ENCODE measurements at regions not wholly inside any gene's neighbourhood (a gene's known extent, or its start where the extent isn't known, plus 50 kb on each side); places are given as distances from the start of the nearest gene placed in this dataset.

- Histone ChIP-seq H3K36me3 (ENCODE audit: insufficient read depth, low read length) (no peaks in the 10 kb centered on the region), H2AFZ (ENCODE audit: low read depth, low read length) (no peak overlapping the region), H3K9me3 (ENCODE audit: low read length) (no peaks in the 10 kb centered on the region), H3K9ac (ENCODE audit: low read length) (no peak overlapping the region), H3K4me3 (ENCODE audit: low read length) (no peak overlapping the region), H3K9me2 (ENCODE audit: insufficient read depth, low read length) (no peaks in the 10 kb centered on the region), H3K27ac (ENCODE audit: low read length) (no peak overlapping the region), H4K20me1 (ENCODE audit: insufficient read depth) (no peaks in the 10 kb centered on the region), H3F3A (ENCODE audit: insufficient read depth, low read length, poor library complexity, severe bottlenecking) (no peaks in the 10 kb centered on the region), H3K4me2 (ENCODE audit: low read length) (no peak overlapping the region), H3K79me2 (replicated peaks; ENCODE audit: insufficient read depth, low read length) (no peaks in the 10 kb centered on the region), H3K27me3 (ENCODE audit: insufficient read depth, low read depth, low read length) (no peaks in the 10 kb centered on the region)
- TF ChIP-seq EP300 (conservative IDR thresholded peaks at IDR 0.05; ENCODE audit: poor library complexity, severe bottlenecking) (no peak), EZH2 (IDR thresholded peaks at IDR 0.05; ENCODE audit: borderline replicate concordance, insufficient read depth, low read length, poor library complexity, severe bottlenecking) (no peak)
- TF ChIP-seq, protein P1, sequence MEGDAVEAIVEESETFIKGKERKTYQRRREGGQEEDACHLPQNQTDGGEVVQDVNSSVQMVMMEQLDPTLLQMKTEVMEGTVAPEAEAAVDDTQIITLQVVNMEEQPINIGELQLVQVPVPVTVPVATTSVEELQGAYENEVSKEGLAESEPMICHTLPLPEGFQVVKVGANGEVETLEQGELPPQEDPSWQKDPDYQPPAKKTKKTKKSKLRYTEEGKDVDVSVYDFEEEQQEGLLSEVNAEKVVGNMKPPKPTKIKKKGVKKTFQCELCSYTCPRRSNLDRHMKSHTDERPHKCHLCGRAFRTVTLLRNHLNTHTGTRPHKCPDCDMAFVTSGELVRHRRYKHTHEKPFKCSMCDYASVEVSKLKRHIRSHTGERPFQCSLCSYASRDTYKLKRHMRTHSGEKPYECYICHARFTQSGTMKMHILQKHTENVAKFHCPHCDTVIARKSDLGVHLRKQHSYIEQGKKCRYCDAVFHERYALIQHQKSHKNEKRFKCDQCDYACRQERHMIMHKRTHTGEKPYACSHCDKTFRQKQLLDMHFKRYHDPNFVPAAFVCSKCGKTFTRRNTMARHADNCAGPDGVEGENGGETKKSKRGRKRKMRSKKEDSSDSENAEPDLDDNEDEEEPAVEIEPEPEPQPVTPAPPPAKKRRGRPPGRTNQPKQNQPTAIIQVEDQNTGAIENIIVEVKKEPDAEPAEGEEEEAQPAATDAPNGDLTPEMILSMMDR (IDR thresholded peaks at IDR 0.05; ENCODE audit: poor library complexity, severe bottlenecking) = no peak
- TF ChIP-seq, protein P2, sequence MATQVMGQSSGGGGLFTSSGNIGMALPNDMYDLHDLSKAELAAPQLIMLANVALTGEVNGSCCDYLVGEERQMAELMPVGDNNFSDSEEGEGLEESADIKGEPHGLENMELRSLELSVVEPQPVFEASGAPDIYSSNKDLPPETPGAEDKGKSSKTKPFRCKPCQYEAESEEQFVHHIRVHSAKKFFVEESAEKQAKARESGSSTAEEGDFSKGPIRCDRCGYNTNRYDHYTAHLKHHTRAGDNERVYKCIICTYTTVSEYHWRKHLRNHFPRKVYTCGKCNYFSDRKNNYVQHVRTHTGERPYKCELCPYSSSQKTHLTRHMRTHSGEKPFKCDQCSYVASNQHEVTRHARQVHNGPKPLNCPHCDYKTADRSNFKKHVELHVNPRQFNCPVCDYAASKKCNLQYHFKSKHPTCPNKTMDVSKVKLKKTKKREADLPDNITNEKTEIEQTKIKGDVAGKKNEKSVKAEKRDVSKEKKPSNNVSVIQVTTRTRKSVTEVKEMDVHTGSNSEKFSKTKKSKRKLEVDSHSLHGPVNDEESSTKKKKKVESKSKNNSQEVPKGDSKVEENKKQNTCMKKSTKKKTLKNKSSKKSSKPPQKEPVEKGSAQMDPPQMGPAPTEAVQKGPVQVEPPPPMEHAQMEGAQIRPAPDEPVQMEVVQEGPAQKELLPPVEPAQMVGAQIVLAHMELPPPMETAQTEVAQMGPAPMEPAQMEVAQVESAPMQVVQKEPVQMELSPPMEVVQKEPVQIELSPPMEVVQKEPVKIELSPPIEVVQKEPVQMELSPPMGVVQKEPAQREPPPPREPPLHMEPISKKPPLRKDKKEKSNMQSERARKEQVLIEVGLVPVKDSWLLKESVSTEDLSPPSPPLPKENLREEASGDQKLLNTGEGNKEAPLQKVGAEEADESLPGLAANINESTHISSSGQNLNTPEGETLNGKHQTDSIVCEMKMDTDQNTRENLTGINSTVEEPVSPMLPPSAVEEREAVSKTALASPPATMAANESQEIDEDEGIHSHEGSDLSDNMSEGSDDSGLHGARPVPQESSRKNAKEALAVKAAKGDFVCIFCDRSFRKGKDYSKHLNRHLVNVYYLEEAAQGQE (IDR thresholded peaks at IDR 0.05; ENCODE audit: borderline replicate concordance) = no peak
Measured at GRCh38 chr4:183842129-183842528, 63.0 kb upstream of the STOX2 start.

- H4K20me1 ChIP-seq (ENCODE audit: insufficient read depth) = no peaks in the 10 kb centered on the region
- H3K27ac ChIP-seq (ENCODE audit: low read length) = no peak overlapping the region
- no peaks in the 10 kb centered on the region for H3K9me2 ChIP-seq (ENCODE audit: insufficient read depth, low read length)
- no peaks in the 10 kb centered on the region for H3K27me3 ChIP-seq (ENCODE audit: insufficient read depth, low read depth, low read length)
- no peaks in the 10 kb centered on the region for H3K79me2 ChIP-seq (replicated peaks; ENCODE audit: insufficient read depth, low read length)
- no peak overlapping the region for H3K9ac ChIP-seq (ENCODE audit: low read length)
- no peak for TF ChIP-seq POLR2AphosphoS5 (IDR thresholded peaks at IDR 0.05)
- TF ChIP-seq MXI1 (conservative IDR thresholded peaks at IDR 0.05; ENCODE audit: poor library complexity, severe bottlenecking) = no peak
- no peak for TF ChIP-seq EZH2 (IDR thresholded peaks at IDR 0.05; ENCODE audit: borderline replicate concordance, insufficient read depth, low read length, poor library complexity, severe bottlenecking)
- no peak for TF ChIP-seq EP300 (conservative IDR thresholded peaks at IDR 0.05; ENCODE audit: poor library complexity, severe bottlenecking)
- TF ChIP-seq TAF1 (IDR thresholded peaks at IDR 0.05; ENCODE audit: low read depth) = no peak
- no peaks in the 10 kb centered on the region for H3F3A ChIP-seq (ENCODE audit: insufficient read depth, low read length, poor library complexity, severe bottlenecking)
- H3K4me2 ChIP-seq (ENCODE audit: low read length) = no peak overlapping the region
- no peak overlapping the region for H2AFZ ChIP-seq (ENCODE audit: low read depth, low read length)
- H3K4me3 ChIP-seq (ENCODE audit: low read length) = no peak overlapping the region
- no peaks in the 10 kb centered on the region for H3K36me3 ChIP-seq (ENCODE audit: insufficient read depth, low read length)
- no peaks in the 10 kb centered on the region for H3K9me3 ChIP-seq (ENCODE audit: low read length)
Measured at GRCh38 chr4:183843248-183843671, 61.8 kb upstream of the STOX2 start.

DNA sequence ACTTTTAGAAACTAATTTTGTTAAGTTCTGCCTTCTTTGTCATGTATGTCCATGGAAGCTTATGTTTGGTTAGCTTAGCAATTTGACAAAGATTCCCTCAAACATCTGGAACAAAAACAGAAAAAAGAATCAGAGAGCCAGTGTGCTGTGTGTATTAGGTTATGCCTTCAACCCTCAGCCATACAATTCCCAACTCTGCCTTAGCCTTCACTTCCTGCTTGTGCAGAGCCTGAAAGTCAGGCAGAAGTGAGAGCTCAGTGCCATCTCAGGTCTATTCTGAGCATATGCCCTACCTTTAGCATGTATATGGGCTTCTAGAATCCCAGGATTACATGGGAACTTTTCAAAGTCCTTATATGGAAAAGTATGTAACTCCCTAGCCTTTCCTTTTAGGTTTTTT is 58.2 kb upstream of the STOX2 start:
- no peaks in the 10 kb centered on the region for H4K20me1 ChIP-seq (ENCODE audit: insufficient read depth)
- H3K79me2 ChIP-seq (replicated peaks; ENCODE audit: insufficient read depth, low read length) = no peaks in the 10 kb centered on the region
- TF ChIP-seq MXI1 (conservative IDR thresholded peaks at IDR 0.05; ENCODE audit: poor library complexity, severe bottlenecking) (no peak), SMC3 (conservative IDR thresholded peaks at IDR 0.05; ENCODE audit: poor library complexity) (no peak), EZH2 (IDR thresholded peaks at IDR 0.05; ENCODE audit: borderline replicate concordance, insufficient read depth, low read length, poor library complexity, severe bottlenecking) (no peak), TAF1 (IDR thresholded peaks at IDR 0.05; ENCODE audit: low read depth) (no peak), RAD21 (conservative IDR thresholded peaks at IDR 0.05) (no peak), EP300 (conservative IDR thresholded peaks at IDR 0.05; ENCODE audit: poor library complexity, severe bottlenecking) (no peak), POLR2AphosphoS5 (IDR thresholded peaks at IDR 0.05) (no peak)
- TF ChIP-seq, protein P2 (IDR thresholded peaks at IDR 0.05; ENCODE audit: borderline replicate concordance) = no peak
- TF ChIP-seq, protein P1 (IDR thresholded peaks at IDR 0.05; ENCODE audit: poor library complexity, severe bottlenecking) = no peak
- no peak overlapping the region for H3K4me2 ChIP-seq (ENCODE audit: low read length)
- H3K36me3 ChIP-seq (ENCODE audit: insufficient read depth, low read length) = no peaks in the 10 kb centered on the region
- H3F3A ChIP-seq (ENCODE audit: insufficient read depth, low read length, poor library complexity, severe bottlenecking) = no peaks in the 10 kb centered on the region
- H3K9me2 ChIP-seq (ENCODE audit: insufficient read depth, low read length) = no peaks in the 10 kb centered on the region
- H3K9me3 ChIP-seq (ENCODE audit: low read length) = no peaks in the 10 kb centered on the region
- H3K4me3 ChIP-seq (ENCODE audit: low read length) = no peak overlapping the region
- H2AFZ ChIP-seq (ENCODE audit: low read depth, low read length) = no peak overlapping the region
- no peak overlapping the region for H3K9ac ChIP-seq (ENCODE audit: low read length)
- no peaks in the 10 kb centered on the region for H3K27me3 ChIP-seq (ENCODE audit: insufficient read depth, low read depth, low read length)
- H3K27ac ChIP-seq (ENCODE audit: low read length) = no peak overlapping the region

Measured in neural cell (in vitro differentiated cells).